SK-N-MC (cell line): ENCODE measurements at regions not wholly inside any gene's neighbourhood (a gene's known extent, or its start where the extent isn't known, plus 50 kb on each side); places are given as distances from the start of the nearest gene placed in this dataset.

Experiments
- EZH2 ChIP-seq: fragments of 200-600 bp; sonication (generic); IDR thresholded peaks from one replicate; pipeline ENCODE4 v1.6.1; 2017; ENCODE audit warnings: antibody characterized with exemption
- POLR2AphosphoS5 ChIP-seq: IDR thresholded peaks from 2 replicates; pipeline ENCODE4 v1.6.1; 2012; ENCODE audit warnings: mild to moderate bottlenecking, low read depth, low read length, borderline replicate concordance

- TF ChIP-seq POLR2AphosphoS5 (no peak), EZH2 (no peak)
Measured at GRCh38 chr18:5091741-5092140, 105.3 kb downstream of the AKAIN1 start.
